Right atrium auricular region (tissue), 2 donors: ENCODE measurements at regions not wholly inside any gene's neighbourhood (a gene's known extent, or its start where the extent isn't known, plus 50 kb on each side); places are given as distances from the start of the nearest gene placed in this dataset.

Experiments used
- DNase-seq: peaks from one replicate; pipeline ENCODE4 v3.0.0-alpha.2; 2019; ENCODE audit warnings: low spot score
- H3K27ac ChIP-seq, 2 donors: fragments of 200-600 bp; sonication (generic); 1 replicate in 1 of 2; 2 replicates in 1 of 2; pipeline ENCODE4 v1.5.1; 2016 to 2019
- H3K27me3 ChIP-seq, 2 donors: fragments of 200-600 bp; sonication (generic); one replicate each; pipeline versions ENCODE4 v1.5.1 to v1.6.0; 2017 to 2019
- H3K36me3 ChIP-seq: fragments of 200-600 bp; sonication (generic); one replicate; pipeline ENCODE4 v1.5.1; 2016
- H3K4me1 ChIP-seq, 2 donors: fragments of 200-600 bp; sonication (generic); one replicate each; pipeline versions ENCODE4 v1.5.1 to v1.6.0; 2017 to 2019
- H3K4me3 ChIP-seq, 2 donors: fragments of 200-600 bp; sonication (generic); 1 replicate in 1 of 2; 2 replicates in 1 of 2; pipeline ENCODE4 v1.5.1; 2017 to 2019; ENCODE audit warnings: mild to moderate bottlenecking in 1 of 2, moderate library complexity in 1 of 2
- H3K9me3 ChIP-seq, 2 donors: fragments of 200-600 bp; sonication (generic); one replicate each; pipeline ENCODE4 v1.5.1; 2019
- CTCF ChIP-seq, 2 donors: fragments of 200-600 bp; sonication (generic); IDR thresholded peaks; one replicate each; pipeline ENCODE4 v1.5.1; 2019; ENCODE audit warnings: antibody characterized with exemption in 2 of 2

- no peak for DNase-seq
- Histone ChIP-seq H3K27ac (no peak overlapping the region), H3K27me3 (no peaks in the 10 kb centered on the region), H3K4me3 (no peak overlapping the region), H3K9me3 (no peaks in the 10 kb centered on the region), H3K4me1 (no peaks in the 10 kb centered on the region), H3K36me3 (no peaks in the 10 kb centered on the region)
- TF ChIP-seq CTCF (IDR thresholded peaks at IDR 0.05) = no peak
Measured at GRCh38 chr2:5036256-5036655, 655.9 kb upstream of the SOX11 start.

GRCh38 chr2:5039241-5039975 lies 652.8 kb upstream of the SOX11 start:
- Histone ChIP-seq H3K36me3 (no peaks in the 10 kb centered on the region), H3K27ac (no peak overlapping the region), H3K4me1 (no peaks in the 10 kb centered on the region), H3K9me3 (no peaks in the 10 kb centered on the region), H3K27me3 (no peaks in the 10 kb centered on the region), H3K4me3 (no peak overlapping the region)
- no peak for DNase-seq
- no peak for TF ChIP-seq CTCF (IDR thresholded peaks at IDR 0.05)

GRCh38 chr2:5040571-5040970 lies 651.6 kb upstream of the SOX11 start:
- no peak for DNase-seq
- no peaks in the 10 kb centered on the region for H3K4me1 ChIP-seq

GRCh38 chr2:5041501-5041900 lies 650.7 kb upstream of the SOX11 start:
- Histone ChIP-seq H3K27ac (no peak overlapping the region), H3K36me3 (no peaks in the 10 kb centered on the region), H3K4me1 (no peaks in the 10 kb centered on the region), H3K27me3 (no peaks in the 10 kb centered on the region), H3K4me3 (no peak overlapping the region), H3K9me3 (no peaks in the 10 kb centered on the region)
- TF ChIP-seq CTCF (IDR thresholded peaks at IDR 0.05) = no peak
- no peak for DNase-seq

More at GRCh38 chr2:5040571-5040970, 651.6 kb upstream of the SOX11 start:
- Histone ChIP-seq H3K4me3 (no peak overlapping the region), H3K9me3 (no peaks in the 10 kb centered on the region), H3K27ac (no peak overlapping the region), H3K36me3 (no peaks in the 10 kb centered on the region), H3K27me3 (no peaks in the 10 kb centered on the region)
- TF ChIP-seq CTCF (IDR thresholded peaks at IDR 0.05) = no peak

GRCh38 chr2:5042666-5043440 lies 649.3 kb upstream of the SOX11 start:
- Histone ChIP-seq H3K36me3 (no peaks in the 10 kb centered on the region), H3K4me1 (no peaks in the 10 kb centered on the region), H3K27ac (no peak overlapping the region), H3K4me3 (no peak overlapping the region), H3K9me3 (no peaks in the 10 kb centered on the region), H3K27me3 (no peaks in the 10 kb centered on the region)
- TF ChIP-seq CTCF (IDR thresholded peaks at IDR 0.05) = no peak
- DNase-seq = no peak
